ENCODE measurements at regions not wholly inside any gene's neighbourhood (a gene's known extent, or its start where the extent isn't known, plus 50 kb on each side); places are given as distances from the start of the nearest gene placed in this dataset.

- TF ChIP-seq, protein P1, sequence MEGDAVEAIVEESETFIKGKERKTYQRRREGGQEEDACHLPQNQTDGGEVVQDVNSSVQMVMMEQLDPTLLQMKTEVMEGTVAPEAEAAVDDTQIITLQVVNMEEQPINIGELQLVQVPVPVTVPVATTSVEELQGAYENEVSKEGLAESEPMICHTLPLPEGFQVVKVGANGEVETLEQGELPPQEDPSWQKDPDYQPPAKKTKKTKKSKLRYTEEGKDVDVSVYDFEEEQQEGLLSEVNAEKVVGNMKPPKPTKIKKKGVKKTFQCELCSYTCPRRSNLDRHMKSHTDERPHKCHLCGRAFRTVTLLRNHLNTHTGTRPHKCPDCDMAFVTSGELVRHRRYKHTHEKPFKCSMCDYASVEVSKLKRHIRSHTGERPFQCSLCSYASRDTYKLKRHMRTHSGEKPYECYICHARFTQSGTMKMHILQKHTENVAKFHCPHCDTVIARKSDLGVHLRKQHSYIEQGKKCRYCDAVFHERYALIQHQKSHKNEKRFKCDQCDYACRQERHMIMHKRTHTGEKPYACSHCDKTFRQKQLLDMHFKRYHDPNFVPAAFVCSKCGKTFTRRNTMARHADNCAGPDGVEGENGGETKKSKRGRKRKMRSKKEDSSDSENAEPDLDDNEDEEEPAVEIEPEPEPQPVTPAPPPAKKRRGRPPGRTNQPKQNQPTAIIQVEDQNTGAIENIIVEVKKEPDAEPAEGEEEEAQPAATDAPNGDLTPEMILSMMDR (IDR thresholded peaks at IDR 0.05) = no peak
- TF ChIP-seq POLR2A (IDR thresholded peaks at IDR 0.05) = no peak
Observed at GRCh38 chr10:43981232-43981631, 332.6 kb upstream of the ZNF32 start.
